Fibroblast of skin of right biceps (primary cell): ENCODE measurements at regions not wholly inside any gene's neighbourhood (a gene's known extent, or its start where the extent isn't known, plus 50 kb on each side); places are given as distances from the start of the nearest gene placed in this dataset.

ENCODE experiments used
- DNase-seq: peaks from one replicate; pipeline ENCODE4 v3.0.0-alpha.2; 2013

DNA sequence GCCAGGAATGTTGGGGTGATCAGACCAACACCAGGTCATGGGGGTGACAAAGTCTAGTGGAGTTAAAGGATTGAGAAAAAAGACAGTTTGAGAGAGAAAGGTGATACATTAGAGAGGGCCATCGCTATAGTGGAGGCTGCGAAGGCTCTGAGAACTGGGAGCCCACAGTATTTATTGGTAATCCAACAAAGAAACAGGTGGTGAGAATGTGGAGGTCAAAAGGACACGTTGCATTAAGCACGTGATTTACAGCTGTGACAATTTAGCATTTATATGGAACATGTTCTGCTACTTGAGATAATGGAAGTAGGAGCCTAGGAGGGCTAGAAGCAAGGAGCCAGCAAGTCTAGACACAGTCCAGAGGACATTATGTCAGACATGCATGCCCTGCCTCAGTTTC lies 2086.5 kb upstream of the C9orf72 start:
- no peak for DNase-seq

GRCh38 chr9:29668732-29669131 lies 2095.5 kb upstream of the C9orf72 start:
- DNase-seq = peak; percentile 44

DNA sequence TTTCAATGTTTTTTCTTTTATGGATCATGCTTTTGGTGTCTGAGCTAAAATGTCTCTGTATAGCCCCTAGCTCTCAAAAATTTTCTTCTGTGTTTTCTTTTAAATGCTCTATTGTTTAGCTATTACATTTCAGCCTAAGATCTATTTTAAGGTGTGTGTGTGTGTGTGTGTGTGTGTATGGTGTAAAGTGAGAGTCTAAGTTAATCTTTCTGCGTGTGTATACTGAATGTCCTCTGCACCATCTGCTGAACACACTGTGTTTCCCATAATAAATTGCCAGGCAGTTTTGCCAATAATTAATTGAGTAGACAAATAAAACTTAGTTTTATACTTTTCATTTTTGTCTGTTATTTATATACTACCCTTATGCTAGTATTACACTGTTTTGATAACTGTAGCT lies 2096.3 kb upstream of the C9orf72 start:
- DNase-seq = no peak

- DNase-seq = no peak
Observed at GRCh38 chr9:29685531-29685930, 2112.2 kb upstream of the C9orf72 start.

DNA sequence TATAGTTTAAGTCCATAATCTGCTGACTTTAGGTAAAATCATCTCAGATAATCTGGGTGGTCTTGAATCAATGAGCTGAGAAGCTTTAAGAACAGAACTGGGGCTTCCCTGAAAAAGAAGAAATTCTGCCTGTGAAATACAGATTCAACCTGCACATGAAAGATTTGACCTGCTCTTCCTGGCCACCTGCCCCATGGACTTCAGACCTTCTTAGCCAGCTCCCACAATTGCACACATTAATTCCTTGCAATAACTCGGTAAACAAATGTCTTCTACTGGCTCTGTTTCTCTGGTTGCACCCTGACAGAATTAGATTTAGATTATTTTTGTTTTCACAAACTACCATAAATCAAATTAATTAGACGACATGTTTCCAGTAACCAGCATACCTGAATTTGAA lies 2117.9 kb upstream of the C9orf72 start:
- no peak for DNase-seq

DNA sequence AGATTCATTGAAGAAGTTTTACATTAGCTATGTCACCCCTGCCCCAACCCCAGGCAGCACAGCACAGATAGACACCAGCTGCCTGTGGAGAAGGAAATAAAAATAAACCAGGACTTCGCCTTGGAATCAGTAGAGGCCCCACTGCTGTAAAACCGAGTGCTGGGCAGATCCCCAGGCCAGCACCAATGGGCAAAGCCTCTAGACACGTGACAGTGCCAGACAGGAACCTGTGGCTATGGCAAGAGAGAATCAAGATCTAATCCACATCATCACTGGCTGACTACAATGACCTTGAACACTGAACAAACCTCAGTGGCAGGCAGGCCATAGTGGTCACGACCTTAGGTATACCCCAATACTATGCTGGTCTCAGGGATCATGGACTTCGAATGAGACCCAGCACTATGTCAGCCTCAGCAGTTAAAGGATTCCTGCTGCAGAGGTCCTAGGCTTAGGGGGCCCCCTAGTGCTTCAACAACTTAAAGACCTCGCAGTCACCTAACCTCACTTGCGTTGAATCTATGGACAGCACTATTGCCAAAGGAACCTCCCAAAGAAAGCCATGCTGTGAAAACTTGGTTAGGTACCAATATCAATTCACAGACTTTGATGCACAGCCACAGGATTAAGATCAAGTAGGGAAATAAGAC lies 2118.6 kb upstream of the C9orf72 start:
- DNase-seq = peak; percentile 42

GRCh38 chr9:29697011-29697410 lies 2123.7 kb upstream of the C9orf72 start:
- DNase-seq = peak; percentile 80

GRCh38 chr9:29701559-29701958 lies 2128.3 kb upstream of the C9orf72 start:
- peak; percentile 63 for DNase-seq

- DNase-seq = no peak
Observed at GRCh38 chr9:29701971-29702370, 2128.7 kb upstream of the C9orf72 start.

- DNase-seq = no peak
Observed at GRCh38 chr9:29714860-29715259, 2141.6 kb upstream of the C9orf72 start.

DNA sequence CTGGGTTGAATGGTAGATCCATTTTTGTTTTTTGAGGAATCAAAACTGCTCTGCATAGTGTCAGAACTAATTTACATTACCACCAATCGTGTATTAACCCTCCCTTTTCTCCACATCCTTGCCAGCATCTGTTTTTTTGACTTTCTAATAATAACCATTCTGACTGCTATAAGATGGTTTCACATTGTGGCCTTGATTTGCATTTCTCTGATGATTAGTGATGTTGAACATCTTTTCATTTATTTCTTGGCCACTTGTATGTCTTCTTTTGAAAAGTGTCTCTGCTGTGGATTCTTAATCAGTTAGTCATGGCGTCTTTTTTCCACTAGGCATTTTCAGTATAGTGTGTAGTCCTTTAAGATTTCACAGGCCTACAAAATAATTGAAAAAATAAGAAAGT lies 2144.3 kb upstream of the C9orf72 start:
- DNase-seq = peak; percentile 53

DNA sequence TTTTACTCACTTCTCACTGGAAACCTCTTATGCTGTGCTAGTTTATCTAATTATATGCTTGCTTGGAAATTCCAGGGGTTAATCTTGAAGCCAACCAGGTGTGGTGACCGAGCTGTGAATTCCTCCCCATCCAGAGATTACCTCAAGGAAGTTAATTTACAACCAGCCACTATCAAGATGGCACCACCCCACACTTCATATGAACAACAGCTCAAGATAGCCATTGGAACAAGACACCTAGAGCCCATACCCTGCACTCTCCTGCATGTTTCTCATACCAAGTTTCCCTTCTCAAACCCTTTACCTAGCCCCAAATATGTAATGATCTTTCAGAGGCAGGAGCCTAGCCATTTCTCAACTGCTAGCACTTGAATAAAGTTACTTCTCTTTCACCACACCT lies 2156.9 kb upstream of the C9orf72 start:
- DNase-seq = no peak

DNA sequence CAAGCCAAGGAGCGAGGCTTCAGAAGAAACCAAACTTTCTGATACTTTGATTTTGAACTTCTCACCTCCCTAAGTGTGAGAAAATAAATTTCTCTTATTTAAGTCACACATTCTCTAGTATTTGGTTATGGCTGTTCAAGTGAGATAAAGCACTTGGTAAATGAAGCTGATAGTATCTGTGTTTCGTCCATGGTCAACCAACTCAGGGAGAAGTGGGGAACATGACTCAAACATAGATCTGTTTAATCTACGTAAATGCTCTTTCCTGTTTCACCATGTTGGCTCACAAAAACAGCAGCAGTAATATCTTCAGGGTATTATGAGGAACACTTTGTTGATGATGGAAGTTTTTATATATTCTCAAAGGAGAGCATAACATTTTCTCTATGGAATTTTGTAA lies 2167.2 kb upstream of the C9orf72 start:
- no peak for DNase-seq

DNA sequence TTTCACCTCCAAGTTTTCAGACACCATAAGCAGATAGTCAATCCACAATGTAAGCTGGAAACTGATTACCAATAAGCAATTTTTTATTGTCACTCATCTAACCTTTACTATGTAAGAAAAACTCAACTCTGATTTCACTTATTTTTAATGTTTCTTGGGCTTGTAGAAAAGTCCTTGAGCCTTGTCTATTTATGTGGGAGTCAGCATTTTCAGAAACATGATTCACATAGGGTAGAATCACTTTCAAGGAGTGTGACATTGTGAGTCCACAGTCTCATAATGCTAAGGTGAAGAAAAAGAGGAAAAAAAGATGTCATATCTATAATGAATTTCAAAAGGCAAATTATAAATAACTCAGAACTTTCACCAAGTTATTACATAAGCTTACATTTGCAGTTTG lies 2167.9 kb upstream of the C9orf72 start:
- DNase-seq = no peak

DNA sequence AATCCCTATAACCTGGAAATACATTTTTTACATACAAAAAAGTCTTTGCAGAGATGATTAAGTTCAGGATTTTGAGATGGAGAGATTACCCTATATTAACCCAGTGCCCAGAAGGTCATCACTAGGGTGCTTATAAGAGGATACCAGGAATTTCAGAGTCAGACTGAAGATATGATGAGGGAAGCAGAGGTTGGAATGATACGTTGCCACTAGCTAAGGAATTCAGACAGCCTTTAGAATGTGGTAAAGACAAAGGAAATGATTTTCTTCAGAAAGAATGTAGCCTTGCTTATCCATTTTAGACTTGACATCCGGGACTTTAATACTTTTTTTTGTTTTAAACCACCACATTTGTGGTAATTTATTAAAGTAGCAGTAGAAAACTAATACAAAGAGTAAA lies 2176.8 kb upstream of the C9orf72 start:
- peak; percentile 90 for DNase-seq

DNA sequence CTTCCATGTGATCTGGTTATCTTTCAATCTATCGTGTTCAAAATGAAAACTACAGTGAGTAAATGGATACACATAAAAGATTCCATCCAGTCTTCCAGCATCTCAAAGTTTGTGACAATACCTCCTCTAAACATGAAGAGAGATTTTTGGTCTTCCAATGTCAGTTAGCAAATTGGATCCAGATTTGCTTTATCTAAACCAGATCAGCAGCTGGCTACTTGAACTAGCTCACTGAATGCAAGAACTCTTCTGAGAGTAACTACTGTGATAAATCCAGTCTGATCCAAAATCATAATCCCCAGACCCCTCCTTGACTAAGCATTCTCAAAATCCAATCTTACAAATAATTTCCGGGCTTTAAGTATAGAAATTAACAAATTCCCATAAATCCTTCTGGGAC lies 2177.9 kb upstream of the C9orf72 start:
- DNase-seq = peak; percentile 62

GRCh38 chr9:29753638-29754037 lies 2180.4 kb upstream of the C9orf72 start:
- DNase-seq = no peak

DNA sequence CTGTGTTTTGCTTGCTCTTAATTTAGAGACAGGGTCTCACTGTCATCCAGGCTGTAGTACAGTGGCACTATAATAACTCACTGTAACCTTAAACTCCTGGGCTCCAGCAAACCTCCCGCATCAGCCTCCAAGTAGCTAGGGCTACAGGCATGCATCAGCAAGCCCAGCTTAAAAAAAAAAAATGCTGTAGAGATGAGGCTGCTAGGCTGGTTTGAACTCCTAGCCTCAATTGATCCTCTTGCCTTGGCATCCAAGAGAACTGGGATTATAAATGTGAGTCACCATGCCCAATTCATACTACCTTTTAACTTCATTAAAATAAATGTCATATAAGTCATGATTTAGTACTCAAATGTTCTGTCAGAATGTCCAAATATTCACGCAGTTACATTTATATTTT lies 2195.7 kb upstream of the C9orf72 start:
- DNase-seq = no peak

- DNase-seq = no peak
Observed at GRCh38 chr9:29773676-29774075, 2200.4 kb upstream of the C9orf72 start.

DNA sequence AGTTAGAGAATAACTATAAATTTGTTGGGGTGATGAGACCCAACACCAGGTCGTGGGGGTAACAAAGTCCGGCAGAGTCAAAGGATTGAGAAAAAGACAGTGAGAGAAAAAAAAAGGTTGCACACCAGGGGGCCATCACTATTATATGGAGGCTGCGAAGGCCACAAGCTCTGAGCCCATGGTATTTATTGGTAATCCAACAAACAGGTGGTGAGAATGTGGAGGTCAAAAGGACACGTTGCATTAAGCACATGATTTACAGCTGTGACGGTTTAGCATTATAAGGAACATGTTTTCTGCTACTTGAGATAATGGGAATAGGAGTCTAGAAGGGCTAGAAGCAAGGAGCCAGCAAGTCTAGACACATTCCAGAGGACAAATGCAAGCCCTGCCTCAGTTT lies 2202.2 kb upstream of the C9orf72 start:
- DNase-seq = no peak

DNA sequence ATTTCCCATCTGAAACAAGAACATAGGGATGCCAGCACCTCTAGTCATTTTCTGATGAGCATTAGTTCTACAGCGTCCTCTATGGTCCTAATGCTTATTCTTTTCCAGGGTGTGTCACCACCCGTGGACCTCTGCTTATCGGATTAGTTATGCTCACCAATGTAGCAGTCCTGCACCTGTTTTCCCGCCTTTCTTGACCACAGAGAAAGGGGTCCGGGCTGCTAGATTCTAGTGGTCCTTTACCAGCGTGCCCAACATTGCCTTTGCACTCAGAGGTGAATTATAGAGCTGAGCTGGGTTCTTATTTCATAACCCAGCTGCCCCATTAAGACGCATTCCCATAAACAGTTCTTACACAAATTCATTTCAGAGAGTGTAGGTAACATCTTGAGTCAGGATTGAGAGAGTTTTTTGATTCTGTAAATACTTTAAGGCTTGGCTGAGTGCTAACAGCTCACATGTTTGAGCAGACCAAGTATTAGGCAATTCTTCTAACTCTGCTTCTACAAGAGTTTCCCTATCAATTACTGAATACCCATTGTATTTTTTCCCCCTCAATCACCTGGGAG lies 2205.1 kb upstream of the C9orf72 start:
- DNase-seq = no peak

- no peak for DNase-seq
Observed at GRCh38 chr9:29793970-29794369, 2220.7 kb upstream of the C9orf72 start.

GRCh38 chr9:29796291-29796952 lies 2223.1 kb upstream of the C9orf72 start:
- DNase-seq = no peak

DNA sequence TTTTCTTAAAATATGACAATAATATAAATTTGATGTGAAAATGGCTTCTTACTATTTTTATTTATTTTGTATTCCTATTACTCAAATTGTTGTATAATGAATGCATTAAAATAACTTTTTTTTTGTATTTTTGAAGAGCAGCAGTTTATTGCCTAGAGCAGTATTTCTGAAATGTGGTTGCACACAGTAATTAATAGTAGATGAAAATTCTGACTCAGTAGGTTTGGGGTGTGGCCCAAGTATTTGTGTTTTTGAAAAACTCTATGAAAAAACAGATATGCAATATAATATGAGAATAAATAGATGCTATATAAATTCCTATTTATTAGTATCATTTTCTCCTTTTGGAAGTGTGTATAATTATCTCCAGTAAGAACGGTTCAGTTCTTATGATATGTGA lies 2225.3 kb upstream of the C9orf72 start:
- no peak for DNase-seq

DNA sequence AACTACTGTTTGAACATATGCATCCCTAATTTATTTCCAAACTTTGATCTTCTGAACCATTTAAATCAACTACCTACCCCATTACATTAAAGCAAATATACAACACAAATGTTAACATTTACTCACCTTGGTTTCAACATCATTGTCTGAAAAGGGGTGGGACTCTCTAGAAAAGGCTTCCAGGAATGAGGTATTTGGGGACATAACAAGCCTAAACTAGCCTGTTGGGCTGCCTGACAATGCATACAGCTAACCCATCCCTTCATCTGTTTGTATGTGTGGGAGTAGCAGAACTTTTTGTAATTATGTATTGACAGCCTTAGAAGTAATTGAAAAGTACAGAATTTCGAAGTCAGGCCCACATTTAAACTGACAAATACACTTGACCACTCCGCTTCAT lies 2225.9 kb upstream of the C9orf72 start:
- no peak for DNase-seq
